ENCODE measurements at regions not wholly inside any gene's neighbourhood (a gene's known extent, or its start where the extent isn't known, plus 50 kb on each side); places are given as distances from the start of the nearest gene placed in this dataset.

GRCh38 chr19:33948651-33949335 lies 152.1 kb downstream of the KCTD15 start:
- DNase-seq (ENCODE audit: low spot score), result no peak

GRCh38 chr19:33950091-33950750 lies 153.6 kb downstream of the KCTD15 start:
- DNase-seq (ENCODE audit: low spot score), result no peak

- DNase-seq (ENCODE audit: low spot score), result no peak
Observed at GRCh38 chr19:33953023-33953422, 156.4 kb downstream of the KCTD15 start.

- DNase-seq (ENCODE audit: low spot score), result no peak
Observed at GRCh38 chr19:33953592-33953991, 156.9 kb downstream of the KCTD15 start.

GRCh38 chr19:33954686-33955085 lies 158.0 kb downstream of the KCTD15 start:
- no peak for DNase-seq (ENCODE audit: low spot score)

- no peak for DNase-seq (ENCODE audit: low spot score)
Observed at GRCh38 chr19:33956941-33957340, 160.3 kb downstream of the KCTD15 start.

- no peak for DNase-seq (ENCODE audit: low spot score)
Observed at GRCh38 chr19:33957804-33958203, 161.1 kb downstream of the KCTD15 start.

- no peak for DNase-seq (ENCODE audit: low spot score)
Observed at GRCh38 chr19:33960566-33960965, 163.9 kb downstream of the KCTD15 start.

- DNase-seq (ENCODE audit: low spot score), result no peak
Observed at GRCh38 chr19:33962161-33962560, 165.5 kb downstream of the KCTD15 start.

- DNase-seq (ENCODE audit: low spot score), result no peak
Observed at GRCh38 chr19:33963514-33963913, 166.8 kb downstream of the KCTD15 start.

GRCh38 chr19:33971073-33971472 lies 174.4 kb downstream of the KCTD15 start:
- no peak for DNase-seq (ENCODE audit: low spot score)

GRCh38 chr19:33977756-33978685 lies 181.4 kb downstream of the KCTD15 start:
- DNase-seq (ENCODE audit: low spot score), result no peak

GRCh38 chr19:33982706-33983105 lies 186.0 kb downstream of the KCTD15 start:
- no peak for DNase-seq (ENCODE audit: low spot score)

- no peak for DNase-seq (ENCODE audit: low spot score)
Observed at GRCh38 chr19:33988601-33989000, 183.7 kb upstream of the LSM14A start.

- no peak for DNase-seq (ENCODE audit: low spot score)
Observed at GRCh38 chr19:33997690-33998089, 174.6 kb upstream of the LSM14A start.

GRCh38 chr19:33998302-33998701 lies 174.0 kb upstream of the LSM14A start:
- DNase-seq (ENCODE audit: low spot score), result no peak

- DNase-seq (ENCODE audit: low spot score), result peak; percentile 35
Observed at GRCh38 chr19:33998739-33999345, 173.5 kb upstream of the LSM14A start.

GRCh38 chr19:34017024-34017423 lies 155.3 kb upstream of the LSM14A start:
- no peak for DNase-seq (ENCODE audit: low spot score)

GRCh38 chr19:34017601-34018000 lies 154.7 kb upstream of the LSM14A start:
- no peak for DNase-seq (ENCODE audit: low spot score)

- no peak for DNase-seq (ENCODE audit: low spot score)
Observed at GRCh38 chr19:34018546-34018945, 153.8 kb upstream of the LSM14A start.

GRCh38 chr19:34023381-34023780 lies 148.9 kb upstream of the LSM14A start:
- no peak for DNase-seq (ENCODE audit: low spot score)

- no peak for DNase-seq (ENCODE audit: low spot score)
Observed at GRCh38 chr19:34033880-34034279, 138.4 kb upstream of the LSM14A start.

Measured in GM03348 (cell line).